ENCODE measurements at regions not wholly inside any gene's neighbourhood (a gene's known extent, or its start where the extent isn't known, plus 50 kb on each side); places are given as distances from the start of the nearest gene placed in this dataset.

- Histone ChIP-seq H3K36me3 (ENCODE audit: control insufficient read depth in 2 of 2, insufficient read depth in 1 of 2, low read length in 2 of 2) (no peaks in the 10 kb centered on the region), H3K4me3 (ENCODE audit: low read depth, low read length) (no peak overlapping the region), H3K4me1 (ENCODE audit: control insufficient read depth, insufficient read depth, low read length) (no peaks in the 10 kb centered on the region), H3K27ac (ENCODE audit: extremely low read depth, low read depth, low read length) (no peak overlapping the region), H3K9me3 (ENCODE audit: control insufficient read depth, insufficient read depth, low read depth, low read length) (no peaks in the 10 kb centered on the region)
- TF ChIP-seq ZNF664 (tag by site-specific recombination; IDR thresholded peaks at IDR 0.05) (no peak), ZBTB1 (tag by site-specific recombination; IDR thresholded peaks at IDR 0.05) (no peak), ZXDB (tag by site-specific recombination; IDR thresholded peaks at IDR 0.05) (no peak), ZNF580 (tag by site-specific recombination; IDR thresholded peaks at IDR 0.05) (no peak), ZNF501 (tag by site-specific recombination; IDR thresholded peaks at IDR 0.05) (no peak), KLF10 (tag by site-specific recombination; IDR thresholded peaks at IDR 0.05) (no peak), ZNF610 (tag by site-specific recombination; IDR thresholded peaks at IDR 0.05; ENCODE audit: borderline replicate concordance) (no peak), ZNF830 (tag by site-specific recombination; IDR thresholded peaks at IDR 0.05; ENCODE audit: low read depth) (no peak), ZBTB11 (tag by site-specific recombination; conservative IDR thresholded peaks at IDR 0.05; ENCODE audit: low read depth) (no peak), PRDM1 (tag by site-specific recombination; IDR thresholded peaks at IDR 0.05) (no peak), ZNF585B (tag by site-specific recombination; IDR thresholded peaks at IDR 0.05) (no peak), ZBTB17 (tag by site-specific recombination; IDR thresholded peaks at IDR 0.05) (no peak), ZNF639 (tag by site-specific recombination; IDR thresholded peaks at IDR 0.05) (no peak)
- ChIA-PET POLR2A (no interaction called here), CTCF (interaction anchor here (0.7 to 1.1 kb wide), 3 partner anchors 16 to 359 kb away, joined by 3 read pairs; no protein-coding TSS in a partner anchor)
Observed at GRCh38 chr6:105790635-105791034, 295.5 kb upstream of the PRDM1 start.

- no peak for TF ChIP-seq ZNF704 (tag by site-specific recombination; IDR thresholded peaks at IDR 0.05)
- TF ChIP-seq ZNF174 (tag by site-specific recombination; IDR thresholded peaks at IDR 0.05): no peak
- TF ChIP-seq HOXC10 (CRISPR knock-in tag; IDR thresholded peaks at IDR 0.05): no peak
- no peak for TF ChIP-seq ZNF639 (tag by site-specific recombination; IDR thresholded peaks at IDR 0.05)
- TF ChIP-seq ZNF777 (tag by site-specific recombination; IDR thresholded peaks at IDR 0.05; ENCODE audit: borderline replicate concordance): no peak
- TF ChIP-seq GLIS1 (tag by site-specific recombination; IDR thresholded peaks at IDR 0.05): no peak
- TF ChIP-seq ZNF585B (tag by site-specific recombination; IDR thresholded peaks at IDR 0.05): no peak
- TF ChIP-seq ZNF626 (tag by site-specific recombination; IDR thresholded peaks at IDR 0.05): no peak
- no peak for TF ChIP-seq KLF1 (tag by site-specific recombination; IDR thresholded peaks at IDR 0.05)
- TF ChIP-seq KLF7 (tag by site-specific recombination; IDR thresholded peaks at IDR 0.05; ENCODE audit: borderline replicate concordance): no peak
- TF ChIP-seq ZNF776 (tag by site-specific recombination; IDR thresholded peaks at IDR 0.05; ENCODE audit: borderline replicate concordance): no peak
- TF ChIP-seq ZNF146 (tag by site-specific recombination; IDR thresholded peaks at IDR 0.05): no peak
- TF ChIP-seq BCL11B (tag by site-specific recombination; IDR thresholded peaks at IDR 0.05; ENCODE audit: low read depth): no peak
- no peak for TF ChIP-seq ZSCAN16 (tag by site-specific recombination; IDR thresholded peaks at IDR 0.05)
- TF ChIP-seq ZNF155 (tag by site-specific recombination; IDR thresholded peaks at IDR 0.05): no peak
- no peak for TF ChIP-seq ZNF707 (tag by site-specific recombination; IDR thresholded peaks at IDR 0.05)
- no peak for TF ChIP-seq WT1 (tag by site-specific recombination; IDR thresholded peaks at IDR 0.05)
- Histone ChIP-seq H3K36me3 (ENCODE audit: control insufficient read depth in 2 of 2, insufficient read depth in 1 of 2, low read length in 2 of 2) (no peaks in the 10 kb centered on the region), H3K9me3 (ENCODE audit: control insufficient read depth, insufficient read depth, low read depth, low read length) (no peaks in the 10 kb centered on the region), H3K4me3 (ENCODE audit: low read depth, low read length) (no peak overlapping the region), H3K27ac (ENCODE audit: extremely low read depth, low read depth, low read length) (no peak overlapping the region), H3K4me1 (ENCODE audit: control insufficient read depth, insufficient read depth, low read length) (no peaks in the 10 kb centered on the region)
- CTCF ChIA-PET: interaction anchor here (1.0 to 2.0 kb wide), 4 partner anchors 46 to 307 kb away, joined by 3 to 5 read pairs (median 3); no protein-coding TSS in a partner anchor
- POLR2A ChIA-PET: no interaction called here
Observed at GRCh38 chr6:105789935-105790334, 296.2 kb upstream of the PRDM1 start.
